Trophoblast cell (in vitro differentiated cells and primary cell): ENCODE measurements at regions not wholly inside any gene's neighbourhood (a gene's known extent, or its start where the extent isn't known, plus 50 kb on each side); places are given as distances from the start of the nearest gene placed in this dataset.

Source experiments
- DNase-seq, 2 donors: peaks; one replicate each; pipeline ENCODE4 v3.0.0-alpha.2; 2016
- H2AFZ ChIP-seq: 2 replicates; pipeline ENCODE4 v1.6.1; 2013; ENCODE audit warnings: low read length, moderate library complexity, mild to moderate bottlenecking; ENCODE audit not compliant: insufficient read depth, poor library complexity
- H2AK5ac ChIP-seq: 2 replicates; pipeline ENCODE4 v1.6.1; 2013; ENCODE audit warnings: mild to moderate bottlenecking, low read length
- H2BK120ac ChIP-seq: 2 replicates; pipeline ENCODE4 v1.6.1; 2013; ENCODE audit warnings: low read length, mild to moderate bottlenecking, moderate library complexity; ENCODE audit not compliant: insufficient read depth, poor library complexity
- H2BK12ac ChIP-seq: 2 replicates; pipeline ENCODE4 v1.6.1; 2013; ENCODE audit warnings: mild to moderate bottlenecking, low read length, moderate library complexity
- H2BK5ac ChIP-seq: 2 replicates; pipeline ENCODE4 v1.6.1; 2013; ENCODE audit warnings: low read length, low read depth, moderate library complexity, mild to moderate bottlenecking; ENCODE audit not compliant: poor library complexity
- H3K14ac ChIP-seq: 2 replicates; pipeline ENCODE4 v1.6.1; 2013; ENCODE audit warnings: mild to moderate bottlenecking, low read length
- H3K18ac ChIP-seq: 2 replicates; pipeline ENCODE4 v1.6.1; 2013; ENCODE audit warnings: mild to moderate bottlenecking, low read length
- H3K23ac ChIP-seq: 2 replicates; pipeline ENCODE4 v1.6.1; 2013; ENCODE audit warnings: low read length
- H3K27ac ChIP-seq: 2 replicates; pipeline ENCODE4 v1.5.1; 2013; ENCODE audit warnings: low read depth, mild to moderate bottlenecking, inconsistent platforms, low read length, moderate library complexity
- H3K27me3 ChIP-seq: 2 replicates; pipeline ENCODE4 v1.6.1; 2013; ENCODE audit warnings: inconsistent platforms, mild to moderate bottlenecking, low read length, moderate library complexity; ENCODE audit not compliant: insufficient read depth
- H3K36me3 ChIP-seq, 2 experiments: 1 replicate in 1 of 2; 2 replicates in 1 of 2; pipeline ENCODE4 v1.6.1; 2013; ENCODE audit warnings: low read length in 2 of 2, mild to moderate bottlenecking in 2 of 2, moderate library complexity in 1 of 2; ENCODE audit not compliant: insufficient read depth in 2 of 2, control insufficient read depth in 1 of 2
- H3K4ac ChIP-seq: 2 replicates; pipeline ENCODE4 v1.6.1; 2013; ENCODE audit warnings: low read depth, mild to moderate bottlenecking, low read length, moderate library complexity
- H3K4me1 ChIP-seq, 2 experiments: 1 replicate in 1 of 2; 2 replicates in 1 of 2; pipeline ENCODE4 v1.6.1; 2013; ENCODE audit warnings: low read length in 2 of 2, mild to moderate bottlenecking in 2 of 2, moderate library complexity in 1 of 2; ENCODE audit not compliant: insufficient read depth in 2 of 2, control insufficient read depth in 1 of 2
- H3K4me2 ChIP-seq: 2 replicates; pipeline ENCODE4 v1.6.1; 2013; ENCODE audit warnings: inconsistent platforms, mild to moderate bottlenecking, low read length, moderate library complexity
- H3K4me3 ChIP-seq: 2 replicates; pipeline ENCODE4 v1.5.1; 2013; ENCODE audit warnings: mild to moderate bottlenecking, low read depth, low read length, inconsistent platforms
- H3K79me1 ChIP-seq: one replicate; pipeline ENCODE4 v1.6.1; 2013; ENCODE audit warnings: low read length
- H3K79me2 ChIP-seq: 2 replicates; pipeline ENCODE4 v1.6.1; 2013; ENCODE audit warnings: low read length, mild to moderate bottlenecking; ENCODE audit not compliant: control insufficient read depth, insufficient read depth, poor library complexity
- H3K9ac ChIP-seq: 2 replicates; pipeline ENCODE4 v1.6.1; 2013; ENCODE audit warnings: mild to moderate bottlenecking, low read length
- H3K9me3 ChIP-seq: 2 replicates; pipeline ENCODE4 v1.6.1; 2013; ENCODE audit warnings: low read depth, mild to moderate bottlenecking, control low read depth, inconsistent platforms, low read length; ENCODE audit not compliant: insufficient read depth
- H4K12ac ChIP-seq: 2 replicates; pipeline ENCODE4 v1.6.1; 2013; ENCODE audit warnings: low read depth, mild to moderate bottlenecking, low read length, moderate library complexity
- H4K8ac ChIP-seq: 2 replicates; pipeline ENCODE4 v1.6.1; 2013; ENCODE audit warnings: low read depth, mild to moderate bottlenecking, low read length, moderate library complexity
- H4K91ac ChIP-seq: one replicate; pipeline ENCODE4 v1.6.1; 2013; ENCODE audit warnings: low read depth, mild to moderate bottlenecking, low read length, moderate library complexity
- WGBS: extraction: QIAGEN DNeasy Blood & Tissue Kit; methylation state at CpG from one replicate; pipeline ENCODE4 v1.1.7; 2013; ENCODE audit warnings: missing lambda C conversion rate; ENCODE audit not compliant: insufficient read length, insufficient coverage; ENCODE audit errors: extremely low coverage; 5-methylcytosine and 5-hydroxymethylcytosine counted together

GRCh38 chr1:25113731-25114130 is 118.6 kb downstream of the SYF2 start:
- H3K27me3 ChIP-seq: no peaks in the 10 kb centered on the region
- H3K14ac ChIP-seq: no peak overlapping the region
- H2BK120ac ChIP-seq: no peak overlapping the region
- no peak for DNase-seq
- no peak overlapping the region for H2BK12ac ChIP-seq
- H4K91ac ChIP-seq: no peak overlapping the region
- no peaks in the 10 kb centered on the region for H3K79me1 ChIP-seq
- no peak overlapping the region for H3K4me2 ChIP-seq
- H3K9ac ChIP-seq: no peak overlapping the region
- H3K4me1 ChIP-seq: no peaks in the 10 kb centered on the region
- H3K4ac ChIP-seq: no peak overlapping the region
- no peaks in the 10 kb centered on the region for H3K36me3 ChIP-seq
- H3K9me3 ChIP-seq: peaks cover 2% of the 10 kb centered on the region
- no peak overlapping the region for H3K4me3 ChIP-seq
- H4K12ac ChIP-seq: no peak overlapping the region
- no peaks in the 10 kb centered on the region for H3K79me2 ChIP-seq
- H2AFZ ChIP-seq: no peak overlapping the region
- no peak overlapping the region for H3K27ac ChIP-seq
- H3K23ac ChIP-seq: no peak overlapping the region
- H4K8ac ChIP-seq: no peak overlapping the region
- no peak overlapping the region for H2AK5ac ChIP-seq
- H2BK5ac ChIP-seq: no peak overlapping the region
- no CpG with 5 or more reads among the region's 4 CpGs for whole genome bisulfite sequencing
- H3K18ac ChIP-seq: no peak overlapping the region

GRCh38 chr1:25113086-25113485 is 119.2 kb downstream of the SYF2 start:
- Histone ChIP-seq H3K4me2 (no peak overlapping the region), H4K8ac (no peak overlapping the region), H2AK5ac (no peak overlapping the region), H2AFZ (no peak overlapping the region), H3K79me2 (no peaks in the 10 kb centered on the region), H4K91ac (no peak overlapping the region), H3K36me3 (no peaks in the 10 kb centered on the region), H2BK120ac (no peak overlapping the region), H3K9ac (no peak overlapping the region), H3K79me1 (no peaks in the 10 kb centered on the region), H3K4me3 (no peak overlapping the region), H3K9me3 (peaks cover 2% of the 10 kb centered on the region), H3K27me3 (no peaks in the 10 kb centered on the region), H3K23ac (no peak overlapping the region), H3K4ac (no peak overlapping the region), H3K14ac (no peak overlapping the region), H3K4me1 (no peaks in the 10 kb centered on the region), H3K27ac (no peak overlapping the region), H2BK12ac (no peak overlapping the region), H3K18ac (no peak overlapping the region), H2BK5ac (no peak overlapping the region), H4K12ac (no peak overlapping the region)
- no CpG with 5 or more reads among the region's 3 CpGs for WGBS
- no peak for DNase-seq

- Histone ChIP-seq H3K14ac (no peak overlapping the region), H2BK120ac (no peak overlapping the region), H3K4me1 (no peaks in the 10 kb centered on the region), H4K8ac (no peak overlapping the region), H3K4me3 (no peak overlapping the region), H3K23ac (no peak overlapping the region), H2BK12ac (no peak overlapping the region), H4K12ac (no peak overlapping the region), H3K4me2 (no peak overlapping the region), H3K36me3 (no peaks in the 10 kb centered on the region), H2BK5ac (no peak overlapping the region), H3K27ac (no peak overlapping the region), H3K79me2 (no peaks in the 10 kb centered on the region), H4K91ac (no peak overlapping the region), H3K18ac (no peak overlapping the region), H3K4ac (no peak overlapping the region), H3K9ac (no peak overlapping the region), H3K27me3 (no peaks in the 10 kb centered on the region), H3K9me3 (peaks cover 3% of the 10 kb centered on the region), H3K79me1 (no peaks in the 10 kb centered on the region), H2AK5ac (no peak overlapping the region), H2AFZ (no peak overlapping the region)
- DNase-seq: no peak
- WGBS: no CpG with 5 or more reads among the region's 6 CpGs
Measured at GRCh38 chr1:25112400-25112799, 119.9 kb downstream of the SYF2 start.

GRCh38 chr1:25111706-25112105 is 120.6 kb downstream of the SYF2 start:
- Histone ChIP-seq H2BK5ac (no peak overlapping the region), H3K27me3 (no peaks in the 10 kb centered on the region), H2AFZ (no peak overlapping the region), H2BK12ac (no peak overlapping the region), H4K12ac (no peak overlapping the region), H2BK120ac (no peak overlapping the region), H3K27ac (no peak overlapping the region), H3K23ac (no peak overlapping the region), H2AK5ac (no peak overlapping the region), H3K36me3 (no peaks in the 10 kb centered on the region), H3K4ac (no peak overlapping the region), H4K91ac (no peak overlapping the region), H3K4me2 (no peak overlapping the region), H3K9me3 (peaks cover 3% of the 10 kb centered on the region), H4K8ac (no peak overlapping the region), H3K9ac (no peak overlapping the region), H3K4me3 (no peak overlapping the region), H3K79me1 (no peaks in the 10 kb centered on the region), H3K4me1 (no peaks in the 10 kb centered on the region), H3K14ac (no peak overlapping the region), H3K79me2 (no peaks in the 10 kb centered on the region), H3K18ac (no peak overlapping the region)
- DNase-seq: no peak
- no CpG with 5 or more reads among the region's 7 CpGs for WGBS
